ENCODE measurements at regions not wholly inside any gene's neighbourhood (a gene's known extent, or its start where the extent isn't known, plus 50 kb on each side); places are given as distances from the start of the nearest gene placed in this dataset.

GRCh38 chr6:63517221-63517620 lies 55.1 kb upstream of the LOC128125822 start:
- no peak for TF ChIP-seq CTCF (IDR thresholded peaks at IDR 0.05; ENCODE audit: low read depth, low read length)
- H3K4me3 ChIP-seq (replicated peaks in 1 of 2; ENCODE audit: low read depth in 2 of 2, low read length in 2 of 2), result no peak overlapping the region
- DNase-seq (ENCODE audit: low read depth in 2 of 2), result no peak

GRCh38 chr6:63521475-63522210 lies 50.6 kb upstream of the LOC128125822 start:
- TF ChIP-seq CTCF (IDR thresholded peaks at IDR 0.05; ENCODE audit: low read depth, low read length), result no peak
- DNase-seq (ENCODE audit: low read depth in 2 of 2), result no peak
- no peak overlapping the region for H3K4me3 ChIP-seq (replicated peaks in 1 of 2; ENCODE audit: low read depth in 2 of 2, low read length in 2 of 2)
